ENCODE measurements at regions not wholly inside any gene's neighbourhood (a gene's known extent, or its start where the extent isn't known, plus 50 kb on each side); places are given as distances from the start of the nearest gene placed in this dataset.

DNA sequence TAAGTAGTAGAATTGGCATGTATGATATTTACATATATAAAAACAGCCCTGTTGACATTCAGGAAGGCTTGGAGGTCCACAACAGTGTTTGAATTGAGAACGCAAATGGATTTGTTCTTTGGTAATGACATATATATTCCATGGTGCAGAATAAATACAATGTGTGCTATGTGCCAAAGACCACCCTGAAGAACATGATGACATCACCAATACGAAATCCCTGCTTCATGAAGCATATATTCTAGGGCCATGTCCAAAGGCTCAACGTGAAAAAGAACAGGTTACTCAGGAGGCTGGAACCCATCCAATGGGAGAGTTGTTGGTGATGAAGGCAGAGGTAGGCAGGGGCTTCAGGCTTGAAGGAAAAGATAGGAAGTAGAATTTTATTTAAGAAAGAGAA, 423.9 kb upstream of the MAF start:
- DNase-seq (ENCODE audit: extremely low read depth, low read depth, low spot score): no peak

DNA sequence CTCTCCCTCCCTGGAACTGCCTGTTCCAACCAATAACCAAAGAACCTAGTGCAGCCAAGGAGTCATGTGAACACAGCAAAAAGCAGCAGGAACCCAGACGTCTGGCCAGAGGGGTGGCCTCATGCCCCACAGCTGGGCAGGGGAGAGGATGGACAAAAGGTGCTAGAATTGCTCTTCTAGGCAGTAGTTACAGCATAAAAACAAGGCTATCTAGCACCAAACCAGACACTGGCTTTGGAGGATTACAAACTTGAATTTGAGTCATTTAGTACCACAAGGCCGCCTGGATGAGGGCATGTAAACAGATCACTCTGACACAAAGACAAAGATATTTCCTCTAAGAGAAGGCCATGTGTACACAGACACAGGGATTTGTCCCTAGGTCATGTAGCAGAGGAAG, 423.3 kb upstream of the MAF start:
- no peak for DNase-seq (ENCODE audit: extremely low read depth, low read depth, low spot score)

DNA sequence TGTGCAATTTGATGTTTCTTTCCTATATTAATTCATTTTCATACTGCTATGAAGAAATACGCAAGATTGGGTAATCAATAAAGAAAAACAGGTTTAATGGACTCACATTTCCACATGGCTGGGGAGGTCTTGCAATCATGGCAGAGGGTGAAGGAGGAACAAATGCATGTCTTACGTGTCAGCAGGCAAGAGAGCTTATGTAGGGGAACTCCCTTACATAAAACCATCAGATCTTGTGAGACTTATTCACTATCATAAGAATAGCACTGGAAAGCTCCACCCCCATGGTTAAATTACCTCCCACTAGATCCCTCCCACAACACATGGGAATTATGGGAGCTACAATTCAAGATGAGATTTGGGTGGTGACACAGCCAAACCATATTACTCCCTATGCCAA, 418.9 kb upstream of the MAF start:
- DNase-seq (ENCODE audit: extremely low read depth, low read depth, low spot score): no peak

DNA sequence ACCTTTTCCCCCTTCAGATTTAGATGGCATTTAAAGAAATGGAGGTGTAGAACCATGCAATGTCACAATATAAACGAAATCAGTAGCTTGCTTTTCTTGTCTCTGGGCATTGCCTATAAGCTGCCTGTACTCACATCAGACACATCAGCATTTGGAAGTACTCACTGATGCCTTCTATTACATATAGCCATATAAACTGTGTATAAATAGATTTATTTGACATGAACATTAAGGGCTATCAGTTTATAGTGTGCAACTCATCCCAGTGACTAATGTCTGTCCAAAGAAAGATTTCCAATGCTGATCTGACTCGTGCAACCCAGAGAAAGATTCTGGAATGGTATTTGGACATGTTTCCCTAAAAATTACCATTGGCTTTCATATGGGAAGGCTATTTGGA, 417.9 kb upstream of the MAF start:
- DNase-seq (ENCODE audit: extremely low read depth, low read depth, low spot score): no peak

DNA sequence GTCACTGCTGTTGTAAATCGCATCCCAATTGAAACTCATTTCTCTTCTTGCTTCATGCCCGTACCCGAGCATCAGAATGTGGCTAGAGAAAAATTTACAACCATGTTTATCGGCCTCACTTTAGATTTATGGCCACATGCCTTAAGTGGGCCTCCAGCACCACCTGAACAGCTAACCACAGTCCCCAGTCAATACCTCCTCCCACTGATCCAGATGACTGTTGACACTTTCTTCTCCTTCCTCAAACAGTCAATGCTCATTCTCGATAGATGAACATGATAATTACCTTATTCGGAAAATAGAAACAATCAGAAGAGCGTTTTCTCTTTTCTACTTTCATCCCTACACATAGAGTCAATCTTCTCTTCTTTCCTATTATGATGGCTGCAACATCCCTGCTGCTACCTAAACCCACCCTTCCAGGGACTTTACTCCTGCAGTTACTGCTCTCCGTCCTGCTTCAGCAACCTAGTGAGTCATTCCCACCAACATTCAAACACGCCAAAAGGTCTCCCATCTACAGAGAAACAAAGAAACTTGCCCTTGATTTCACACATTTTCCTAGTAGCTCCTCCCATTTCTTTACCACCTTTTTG, 416.3 kb upstream of the MAF start:
- DNase-seq (ENCODE audit: extremely low read depth, low read depth, low spot score): no peak

DNA sequence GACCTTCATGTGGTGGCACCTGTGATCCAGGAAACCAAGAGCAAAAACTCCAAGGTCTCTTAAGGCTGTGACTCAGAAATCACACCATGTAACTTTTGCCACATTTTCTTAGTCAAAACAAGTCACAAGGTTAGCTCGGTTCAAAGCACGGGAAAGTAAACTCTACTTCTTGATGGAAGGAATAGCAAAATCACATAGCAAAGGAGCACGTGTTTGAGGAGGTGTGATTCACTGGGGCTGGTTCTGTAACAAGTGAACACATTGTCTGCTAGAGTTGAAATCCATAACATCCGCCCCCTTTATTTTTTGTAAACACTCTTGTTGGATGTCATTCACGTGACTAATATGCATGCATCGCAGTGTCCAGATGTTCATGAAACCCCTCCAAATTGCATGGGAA, 415.0 kb upstream of the MAF start:
- no peak for DNase-seq (ENCODE audit: extremely low read depth, low read depth, low spot score)

DNA sequence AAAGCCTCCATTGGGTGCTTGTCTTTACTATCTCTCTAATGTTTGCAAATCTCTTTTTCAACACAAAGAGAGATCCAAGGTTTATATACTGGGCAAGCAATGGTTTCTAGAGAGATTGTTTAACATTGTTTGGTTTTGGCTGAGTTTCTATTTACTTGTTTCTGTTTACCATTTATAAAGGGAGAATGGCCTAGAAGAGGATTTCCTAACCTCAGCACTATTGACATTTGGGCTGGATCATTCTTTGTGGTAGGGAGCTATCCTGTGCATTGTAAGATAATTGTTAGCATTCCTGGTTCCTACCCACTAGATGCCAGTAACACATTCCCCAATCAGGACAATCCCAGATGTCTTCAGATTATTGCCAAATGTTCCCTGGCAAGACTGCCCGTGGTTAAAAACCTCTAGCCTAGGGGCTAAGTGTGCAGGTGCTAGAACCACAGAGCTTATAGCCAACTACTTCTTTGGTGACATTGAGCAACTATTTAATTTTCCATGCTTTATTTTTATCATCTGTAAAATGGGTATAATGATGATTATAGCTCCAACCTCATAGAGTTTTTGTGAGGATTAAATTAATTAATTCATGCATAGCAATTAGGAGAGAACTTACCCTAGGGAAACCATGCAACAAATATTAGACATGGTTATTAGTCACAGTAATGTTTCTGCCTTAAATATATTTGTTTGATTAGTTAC, 413.9 kb upstream of the MAF start:
- DNase-seq (ENCODE audit: extremely low read depth, low read depth, low spot score): no peak

DNA sequence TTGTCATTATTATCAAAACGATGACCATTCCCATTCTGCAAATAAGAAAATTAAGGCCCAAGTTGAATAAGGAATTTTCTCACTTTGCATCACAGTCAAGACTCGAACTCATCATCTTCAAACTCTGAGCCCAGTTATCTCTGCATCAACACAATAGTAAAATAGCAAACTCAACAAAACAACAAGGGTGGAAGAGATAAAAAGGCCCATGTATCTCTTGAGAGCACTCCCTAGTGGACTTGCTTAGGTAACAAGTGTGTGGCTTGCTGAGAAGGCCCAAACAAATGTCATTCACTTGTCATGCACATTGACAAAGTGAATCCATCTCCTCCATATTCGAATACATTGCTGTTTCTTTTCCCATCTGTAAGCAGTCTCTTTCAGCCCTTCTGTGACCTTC, 412.0 kb upstream of the MAF start:
- no peak for DNase-seq (ENCODE audit: extremely low read depth, low read depth, low spot score)

DNA sequence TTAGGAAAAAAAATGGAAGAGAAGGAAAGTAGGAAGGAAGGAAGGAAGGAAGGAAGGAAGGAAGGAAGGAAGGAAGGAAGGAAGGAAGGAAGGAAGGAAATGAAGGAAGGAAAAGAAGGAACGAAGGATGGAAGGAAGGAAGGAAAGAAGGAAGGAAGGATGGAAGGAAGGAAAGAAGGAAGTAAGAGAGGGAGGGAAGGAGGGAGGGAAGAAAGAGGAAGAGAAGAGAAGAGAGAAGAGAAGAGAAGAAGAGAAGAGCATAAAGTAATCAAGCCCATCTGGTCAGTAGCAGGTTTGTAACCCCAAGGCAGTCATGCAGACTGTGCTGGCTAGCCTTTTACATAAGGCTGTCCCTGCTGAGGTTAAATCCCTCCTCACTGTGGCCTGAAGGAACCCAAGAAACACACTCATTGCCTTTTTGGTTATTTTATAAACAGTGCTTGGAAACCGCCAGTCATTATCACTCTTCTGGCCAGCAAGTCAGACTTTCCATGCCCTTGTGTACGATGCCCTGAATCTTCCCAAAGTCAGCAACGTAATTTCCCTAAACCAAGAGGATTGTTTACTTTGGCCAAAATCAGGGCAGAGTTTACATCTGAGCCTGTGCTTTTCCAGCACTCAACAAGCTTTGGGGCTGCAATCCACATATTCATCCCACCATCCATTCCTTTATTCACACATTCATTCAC, 409.6 kb upstream of the MAF start:
- no peak for DNase-seq (ENCODE audit: extremely low read depth, low read depth, low spot score)

DNA sequence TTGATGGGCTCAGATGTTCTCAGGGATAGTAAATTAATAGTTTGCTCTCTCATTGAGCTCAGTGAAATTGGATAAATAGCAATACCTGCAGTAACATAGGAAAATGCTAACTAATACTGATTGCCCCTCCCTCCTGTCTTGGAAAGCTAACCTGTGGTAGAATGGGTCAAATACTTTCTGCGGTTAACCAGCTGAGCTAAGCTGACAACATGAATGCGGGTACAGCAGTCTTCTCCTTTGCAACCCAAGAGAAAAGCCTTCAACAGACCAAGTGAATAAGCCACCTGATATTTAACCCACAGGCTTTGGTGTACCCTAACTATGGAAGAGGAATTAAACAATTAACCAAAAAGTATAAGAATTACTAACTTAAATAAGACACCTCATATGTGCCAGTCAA, 408.3 kb upstream of the MAF start:
- no peak for DNase-seq (ENCODE audit: extremely low read depth, low read depth, low spot score)

DNA sequence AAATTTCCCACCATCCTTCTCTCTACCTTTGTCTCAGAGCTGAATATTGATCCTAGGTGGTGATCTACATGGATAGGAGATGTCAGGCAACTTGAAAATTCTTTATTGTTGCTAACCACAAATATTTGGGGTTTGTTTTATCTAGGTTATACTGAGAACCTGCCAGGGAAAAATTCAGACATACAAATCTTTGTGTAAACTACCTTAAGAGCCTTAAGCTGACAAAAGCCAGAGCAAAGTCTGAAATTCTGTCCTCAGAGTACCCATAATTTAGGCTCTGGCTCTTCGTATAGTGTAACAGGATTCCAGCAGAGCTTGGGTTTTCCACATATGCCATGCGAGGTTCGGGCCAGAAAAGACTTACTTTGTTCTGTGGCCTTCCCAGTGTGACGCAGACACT, 406.7 kb upstream of the MAF start:
- DNase-seq (ENCODE audit: extremely low read depth, low read depth, low spot score): no peak

DNA sequence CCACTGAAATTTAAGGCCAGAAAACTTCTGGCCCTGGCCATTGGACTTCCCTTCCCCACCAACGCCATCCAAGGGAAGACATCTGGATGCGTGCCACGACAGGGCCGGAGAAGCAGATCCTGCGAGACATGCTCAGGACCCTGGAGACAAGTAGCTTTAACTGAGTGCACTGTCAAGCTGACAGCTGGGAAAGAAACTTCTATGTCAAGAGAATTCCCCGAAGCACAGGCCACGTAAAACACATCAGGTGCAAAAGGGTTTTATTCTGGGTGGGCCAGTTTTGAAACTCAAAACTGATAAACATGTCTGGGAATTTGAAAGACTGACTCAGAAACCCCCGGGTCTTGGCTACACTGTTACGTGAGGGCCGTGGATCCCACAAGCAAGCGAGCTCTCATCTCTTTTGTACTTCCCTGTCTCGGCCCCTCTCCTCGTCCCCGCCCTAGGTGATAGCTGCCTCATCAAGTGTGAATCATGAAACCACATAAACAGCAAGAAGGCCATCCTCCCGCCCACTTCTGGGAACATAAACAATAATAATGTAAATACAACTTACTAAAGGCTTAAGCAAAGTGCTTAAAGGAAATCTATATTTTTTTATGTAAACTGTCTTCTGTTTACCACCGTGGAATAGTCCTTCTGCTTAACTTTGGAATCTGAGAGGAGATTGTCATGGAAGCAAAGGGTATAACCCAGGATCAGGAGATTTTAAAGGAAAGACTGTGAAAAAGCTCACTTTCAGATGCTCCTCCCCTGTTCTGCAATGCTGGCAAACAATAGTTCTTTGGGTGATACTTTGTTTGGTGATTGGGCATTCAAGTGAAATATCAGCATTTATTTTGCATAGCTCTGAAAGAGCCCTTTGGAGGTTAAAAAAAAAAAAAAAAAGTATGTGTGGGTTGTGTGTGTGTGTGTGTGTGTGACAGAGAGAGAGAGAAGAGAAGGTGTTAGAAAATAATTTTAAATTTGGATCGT, 406.0 kb upstream of the MAF start:
- no peak for DNase-seq (ENCODE audit: extremely low read depth, low read depth, low spot score)

DNA sequence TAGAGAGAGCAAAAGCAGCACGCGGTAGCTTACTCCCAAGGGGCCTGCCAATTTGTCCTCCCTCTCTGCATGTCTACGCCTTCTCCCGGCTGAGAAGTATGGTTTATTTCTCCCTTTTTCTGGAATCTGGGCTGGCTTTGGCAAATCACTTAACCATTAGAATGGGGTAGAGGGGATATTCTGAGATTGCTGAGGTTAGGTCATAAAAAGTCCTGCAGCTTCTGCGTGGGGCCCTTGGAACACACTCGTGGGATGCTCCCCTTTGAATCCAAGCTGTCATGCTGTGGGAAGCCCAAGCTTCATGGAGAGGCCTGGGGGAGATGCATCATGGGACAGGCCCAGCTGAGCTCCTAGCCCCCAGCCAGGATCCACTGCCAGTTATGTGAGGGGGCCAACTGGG, 403.6 kb upstream of the MAF start:
- no peak for DNase-seq (ENCODE audit: extremely low read depth, low read depth, low spot score)

DNA sequence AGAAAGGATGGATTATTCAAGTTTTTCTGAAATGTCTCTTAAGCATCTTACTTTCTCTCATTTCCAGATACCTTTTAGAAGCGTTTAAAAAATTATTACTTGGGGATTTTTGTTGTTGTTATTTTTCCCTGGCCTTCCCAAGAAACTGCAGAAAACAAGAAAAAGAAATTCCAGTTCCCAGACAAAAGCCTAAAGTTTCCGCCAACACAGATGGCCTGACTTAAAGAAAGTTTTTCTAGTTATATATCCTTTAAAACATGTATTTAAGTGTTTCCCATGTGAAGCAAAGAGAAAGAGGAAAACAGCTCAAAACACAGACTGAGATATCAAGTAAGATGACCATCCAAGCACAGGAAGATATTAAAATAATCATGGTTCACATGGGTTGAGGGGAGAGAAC, 401.7 kb upstream of the MAF start:
- DNase-seq (ENCODE audit: extremely low read depth, low read depth, low spot score): no peak

DNA sequence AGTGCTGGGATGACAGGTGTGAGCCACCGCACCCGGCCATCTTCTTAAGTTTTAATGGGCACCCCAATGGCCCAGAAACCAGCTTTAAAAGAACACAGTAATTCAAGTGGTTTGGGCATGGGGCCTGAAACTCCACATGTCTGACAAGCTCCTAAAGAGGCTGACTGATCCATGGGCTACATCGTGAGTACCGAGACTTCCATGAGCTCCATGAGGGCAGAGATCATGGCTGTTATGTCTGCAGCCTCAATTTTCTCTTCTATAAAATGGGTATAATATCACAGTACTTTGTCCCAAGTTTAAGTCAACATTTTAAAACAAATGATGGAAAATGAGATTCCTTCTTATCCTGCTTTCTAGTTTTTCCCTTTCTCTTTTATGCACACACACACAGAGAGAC, 397.6 kb upstream of the MAF start:
- DNase-seq (ENCODE audit: extremely low read depth, low read depth, low spot score): no peak

DNA sequence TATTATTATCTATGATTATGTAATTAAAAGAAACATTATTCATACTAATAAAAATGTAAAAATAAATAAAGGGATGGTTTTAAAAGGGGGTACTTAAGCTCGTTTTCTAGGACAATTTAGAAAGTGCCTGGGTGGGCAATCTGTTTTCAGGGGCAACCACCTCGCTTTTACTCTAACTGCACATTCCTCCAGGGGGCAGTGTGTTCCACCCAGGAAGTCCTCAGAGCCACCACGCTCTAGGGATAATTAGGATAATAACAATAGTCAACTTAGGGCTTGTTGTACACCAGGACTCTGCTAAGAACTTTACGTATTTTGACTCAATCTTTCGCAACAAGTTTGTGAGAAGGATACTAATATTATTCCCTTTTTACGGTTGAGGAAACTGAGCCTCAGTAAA, 396.7 kb upstream of the MAF start:
- no peak for DNase-seq (ENCODE audit: extremely low read depth, low read depth, low spot score)

DNA sequence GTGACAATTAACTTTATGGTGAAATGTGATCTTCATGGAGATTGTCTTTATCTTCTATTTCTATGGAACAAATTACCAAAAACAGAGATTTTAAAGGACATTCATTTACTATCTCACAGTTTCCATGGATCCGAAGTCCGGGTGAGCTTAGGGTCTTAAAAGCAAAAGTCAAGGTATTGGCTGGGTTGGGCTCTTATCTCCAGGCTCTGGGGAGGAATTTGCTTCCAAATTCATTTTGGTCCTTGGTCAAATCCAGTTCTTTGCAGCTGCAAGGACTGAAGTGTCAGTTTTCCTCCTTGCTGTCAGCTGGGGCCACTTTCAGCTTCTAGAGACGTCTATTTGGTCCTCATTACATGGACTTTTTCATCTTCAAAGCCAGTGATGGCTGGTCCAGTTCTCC, 395.8 kb upstream of the MAF start:
- DNase-seq (ENCODE audit: extremely low read depth, low read depth, low spot score): no peak

DNA sequence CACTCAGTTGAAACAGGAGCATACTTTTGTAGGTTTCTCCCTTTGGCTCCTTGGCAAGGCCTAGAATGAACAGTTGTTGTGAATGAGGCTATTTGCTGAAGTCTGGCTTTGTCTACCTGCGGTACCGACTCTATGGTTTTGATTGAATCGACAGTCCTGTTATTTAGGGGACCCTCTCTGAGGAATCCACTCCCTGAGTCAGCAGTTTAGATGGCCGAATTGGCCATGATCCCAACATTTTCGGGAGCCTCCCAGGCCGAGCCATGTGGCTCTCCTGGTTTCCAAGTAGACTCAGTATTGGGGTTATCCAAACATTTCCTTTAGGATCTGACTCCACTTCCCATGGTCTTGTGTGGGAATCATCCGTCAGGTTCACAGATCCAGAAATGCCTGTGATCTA, 394.8 kb upstream of the MAF start:
- no peak for DNase-seq (ENCODE audit: extremely low read depth, low read depth, low spot score)

DNA sequence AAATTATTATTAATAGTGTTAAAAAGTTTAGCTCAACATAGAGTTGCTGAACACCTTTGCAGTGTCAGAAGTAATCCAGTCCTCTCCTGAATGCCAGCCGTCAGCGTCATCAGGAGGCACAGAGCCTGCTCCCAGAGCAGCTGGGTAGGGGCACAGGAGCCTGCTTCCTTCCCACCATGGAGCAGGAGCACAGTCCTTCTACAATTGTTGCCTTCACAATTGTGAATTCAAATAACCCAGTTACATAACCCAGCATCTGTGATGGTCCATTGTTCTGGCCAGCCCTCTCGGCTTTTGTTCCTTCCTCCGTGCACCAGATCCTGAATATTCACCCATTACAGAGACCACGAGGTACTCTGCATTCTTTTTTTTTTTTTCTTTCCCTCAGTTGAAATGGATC, 393.9 kb upstream of the MAF start:
- DNase-seq (ENCODE audit: extremely low read depth, low read depth, low spot score): no peak

DNA sequence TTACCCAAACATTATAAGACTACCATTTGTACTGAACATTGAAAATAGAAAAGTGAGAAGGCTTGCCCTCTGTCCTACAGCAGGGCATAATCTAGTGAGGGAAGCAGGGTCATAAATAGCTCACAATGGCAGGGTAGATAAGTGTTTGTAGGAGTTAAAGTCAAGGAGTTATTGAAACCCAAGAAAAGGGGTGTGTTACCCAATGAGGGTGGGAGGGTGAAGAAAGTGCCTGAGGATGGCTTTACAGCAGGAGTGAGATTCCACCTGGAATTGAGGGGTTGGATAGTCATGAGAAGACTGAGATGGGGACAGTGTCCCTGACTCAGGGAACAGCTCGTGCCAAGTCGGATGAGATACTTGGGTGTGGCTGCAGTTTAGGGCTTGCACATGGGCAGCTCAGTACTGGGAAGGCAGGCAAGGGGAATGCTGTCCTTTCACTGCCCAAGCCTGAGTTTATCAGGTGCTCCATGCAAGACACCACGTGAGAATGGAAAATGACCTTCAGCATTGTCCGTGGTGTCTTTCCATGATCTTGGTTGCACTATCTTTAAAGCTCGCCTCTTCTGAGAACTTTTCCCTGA, 393.2 kb upstream of the MAF start:
- no peak for DNase-seq (ENCODE audit: extremely low read depth, low read depth, low spot score)

DNA sequence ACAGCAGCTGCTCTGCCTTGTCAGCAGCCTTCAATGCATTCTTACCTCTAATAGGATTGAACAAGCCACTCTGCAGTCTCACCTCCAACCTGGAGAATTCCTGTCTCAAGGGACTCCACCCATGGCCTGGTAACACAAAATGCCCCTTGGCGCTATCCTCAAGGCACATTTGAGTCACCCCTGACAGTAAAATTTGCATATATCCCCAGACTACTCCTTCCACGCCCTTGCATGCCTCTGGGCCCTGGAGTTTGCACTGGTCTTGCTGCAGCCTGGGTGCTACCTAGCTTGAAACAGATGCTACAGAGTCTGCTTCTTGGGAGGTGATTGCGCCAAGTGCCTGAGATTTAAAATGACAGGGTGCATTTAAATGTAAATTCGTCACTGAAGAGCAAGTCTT, 391.4 kb upstream of the MAF start:
- no peak for DNase-seq (ENCODE audit: extremely low read depth, low read depth, low spot score)
